Mucosa of descending colon (tissue), 3 donors: ENCODE measurements at regions not wholly inside any gene's neighbourhood (a gene's known extent, or its start where the extent isn't known, plus 50 kb on each side); places are given as distances from the start of the nearest gene placed in this dataset.

Experiments used
- ATAC-seq: fragments of 200-7000 bp; cut with Tn5 transposase; one replicate; pipeline ENCODE4 v1.9.1; 2020; ENCODE audit warnings: mild to moderate bottlenecking, moderate library complexity
- DNase-seq, 3 donors: peaks; one replicate each; pipeline ENCODE4 v3.0.0-alpha.2; 2020
- H3K36me3 ChIP-seq: fragments of 200-600 bp; one replicate; pipeline ENCODE4 v1.8.0; 2021; ENCODE audit warnings: low read depth, mild to moderate bottlenecking
- H3K4me1 ChIP-seq: fragments of 200-600 bp; one replicate; pipeline ENCODE4 v1.8.0; 2021; ENCODE audit warnings: low read depth, mild to moderate bottlenecking
- H3K4me3 ChIP-seq: fragments of 200-600 bp; one replicate; pipeline ENCODE4 v1.8.0; 2021; ENCODE audit warnings: mild to moderate bottlenecking
- H3K9me3 ChIP-seq: fragments of 200-600 bp; one replicate; pipeline ENCODE4 v1.8.0; 2021; ENCODE audit warnings: mild to moderate bottlenecking
- intact Hi-C, 2 donors: fragments of 100-400 bp; cut with DNase I in 1 of 2; cut with micrococcal nuclease in 1 of 2; formaldehyde crosslinking; loops; one replicate each; pipeline versions ENCODE4 v1.11.0 to v1.11.1; 2022; cut with DNase I, micrococcal nuclease
- TF ChIP-seq, protein P1 (sequence below): fragments of 200-600 bp; IDR thresholded peaks from one replicate; pipeline ENCODE4 v1.8.0; 2022; ENCODE audit warnings: antibody characterized with exemption, mild to moderate bottlenecking
- donor health status: DM: no; HTN: no; CAD: no; lungs with moderate emphysema.
- donor health status: DM: no; HTN: no; CAD: no.
- donor health status: DM: no; HTN: yes; CAD: no.

DNA sequence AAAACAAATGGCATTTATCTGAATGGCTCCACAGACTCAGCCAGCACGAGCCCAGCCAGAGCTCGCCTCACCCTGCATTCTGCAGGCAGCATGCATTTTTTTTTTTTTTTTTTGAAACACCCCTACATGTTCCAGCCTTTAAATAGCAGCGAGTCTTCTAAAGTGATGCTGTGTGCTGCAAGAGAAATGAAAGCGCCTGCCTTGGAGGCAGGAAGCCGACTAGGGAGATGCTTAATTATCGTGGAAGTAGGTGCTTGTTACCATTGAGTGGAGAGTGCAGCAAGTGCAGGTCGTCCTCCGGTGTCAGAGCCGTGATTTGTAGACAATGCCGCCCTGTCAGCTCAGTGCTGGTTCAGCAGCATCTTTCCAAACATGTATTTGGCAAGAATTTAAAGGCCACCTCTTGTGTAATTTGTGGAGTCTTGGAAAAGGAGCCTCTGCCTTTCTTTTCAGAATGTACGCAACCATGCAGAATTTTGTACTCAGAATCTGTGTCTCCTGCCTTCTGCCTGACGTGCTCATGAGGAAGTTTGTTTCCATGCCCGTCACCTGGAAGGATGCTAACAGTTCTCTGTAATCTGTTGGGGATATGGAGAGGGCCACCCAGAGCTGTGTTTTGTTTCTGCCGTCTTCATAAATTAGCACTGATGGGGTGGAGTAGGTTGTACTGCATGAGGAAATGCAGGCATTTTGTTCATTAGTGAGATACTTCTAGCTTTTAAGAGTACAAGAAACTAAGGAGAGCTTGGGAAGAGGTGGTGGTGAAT is 345.9 kb upstream of the RGS6 start:
- TF ChIP-seq, protein P1, sequence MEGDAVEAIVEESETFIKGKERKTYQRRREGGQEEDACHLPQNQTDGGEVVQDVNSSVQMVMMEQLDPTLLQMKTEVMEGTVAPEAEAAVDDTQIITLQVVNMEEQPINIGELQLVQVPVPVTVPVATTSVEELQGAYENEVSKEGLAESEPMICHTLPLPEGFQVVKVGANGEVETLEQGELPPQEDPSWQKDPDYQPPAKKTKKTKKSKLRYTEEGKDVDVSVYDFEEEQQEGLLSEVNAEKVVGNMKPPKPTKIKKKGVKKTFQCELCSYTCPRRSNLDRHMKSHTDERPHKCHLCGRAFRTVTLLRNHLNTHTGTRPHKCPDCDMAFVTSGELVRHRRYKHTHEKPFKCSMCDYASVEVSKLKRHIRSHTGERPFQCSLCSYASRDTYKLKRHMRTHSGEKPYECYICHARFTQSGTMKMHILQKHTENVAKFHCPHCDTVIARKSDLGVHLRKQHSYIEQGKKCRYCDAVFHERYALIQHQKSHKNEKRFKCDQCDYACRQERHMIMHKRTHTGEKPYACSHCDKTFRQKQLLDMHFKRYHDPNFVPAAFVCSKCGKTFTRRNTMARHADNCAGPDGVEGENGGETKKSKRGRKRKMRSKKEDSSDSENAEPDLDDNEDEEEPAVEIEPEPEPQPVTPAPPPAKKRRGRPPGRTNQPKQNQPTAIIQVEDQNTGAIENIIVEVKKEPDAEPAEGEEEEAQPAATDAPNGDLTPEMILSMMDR = no peak
- Histone ChIP-seq H3K9me3 (no peaks in the 10 kb centered on the region), H3K4me1 (no peaks in the 10 kb centered on the region), H3K4me3 (no peak overlapping the region), H3K36me3 (no peaks in the 10 kb centered on the region)
- ATAC-seq (no peak), DNase-seq (no peak)
- intact Hi-C loops = no loop called here

DNA sequence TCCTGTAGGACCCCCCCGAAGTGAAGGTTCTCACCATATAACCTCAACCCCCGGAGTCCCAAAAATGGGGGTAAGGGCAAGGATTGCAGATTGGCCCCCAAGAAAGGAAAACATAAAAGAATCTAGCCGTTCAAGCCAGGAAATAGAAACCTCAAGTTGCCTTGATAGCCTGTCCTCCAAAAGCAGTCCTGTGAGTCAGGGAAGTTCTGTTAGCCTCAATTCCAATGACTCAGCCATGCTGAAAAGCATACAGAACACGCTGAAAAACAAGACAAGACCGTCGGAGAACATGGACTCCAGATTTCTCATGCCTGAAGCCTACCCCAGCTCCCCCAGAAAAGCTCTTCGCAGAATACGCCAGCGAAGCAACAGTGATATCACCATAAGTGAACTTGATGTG is 344.2 kb upstream of the RGS6 start:
- DNase-seq (no peak), ATAC-seq (no peak)
- Histone ChIP-seq H3K4me1 (no peaks in the 10 kb centered on the region), H3K4me3 (no peak overlapping the region), H3K36me3 (no peaks in the 10 kb centered on the region), H3K9me3 (no peaks in the 10 kb centered on the region)
- intact Hi-C loops = no loop called here
- TF ChIP-seq, protein P1 = no peak

DNA sequence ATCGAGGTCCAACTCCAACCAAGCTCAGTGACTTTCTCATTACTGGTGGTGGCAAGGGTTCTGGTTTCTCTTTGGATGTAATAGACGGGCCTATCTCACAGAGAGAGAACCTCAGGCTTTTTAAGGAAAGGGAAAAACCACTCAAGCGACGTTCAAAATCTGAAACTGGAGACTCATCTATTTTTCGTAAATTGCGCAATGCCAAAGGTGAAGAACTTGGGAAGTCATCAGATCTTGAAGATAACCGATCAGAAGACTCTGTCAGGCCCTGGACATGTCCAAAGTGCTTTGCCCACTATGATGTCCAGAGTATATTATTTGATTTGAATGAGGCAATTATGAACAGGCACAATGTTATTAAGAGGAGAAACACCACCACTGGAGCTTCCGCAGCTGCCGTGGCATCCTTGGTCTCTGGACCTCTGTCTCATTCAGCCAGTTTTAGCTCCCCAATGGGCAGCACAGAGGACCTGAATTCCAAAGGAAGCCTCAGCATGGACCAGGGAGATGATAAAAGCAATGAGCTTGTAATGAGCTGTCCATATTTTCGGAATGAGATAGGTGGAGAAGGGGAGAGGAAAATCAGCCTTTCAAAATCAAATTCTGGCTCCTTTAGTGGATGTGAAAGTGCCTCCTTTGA is 343.5 kb upstream of the RGS6 start:
- intact Hi-C loops = no loop called here
- Histone ChIP-seq H3K36me3 (no peaks in the 10 kb centered on the region), H3K9me3 (no peaks in the 10 kb centered on the region), H3K4me1 (no peaks in the 10 kb centered on the region), H3K4me3 (no peak overlapping the region)
- TF ChIP-seq, protein P1 = no peak
- no peak for DNase-seq
- no peak for ATAC-seq

DNA sequence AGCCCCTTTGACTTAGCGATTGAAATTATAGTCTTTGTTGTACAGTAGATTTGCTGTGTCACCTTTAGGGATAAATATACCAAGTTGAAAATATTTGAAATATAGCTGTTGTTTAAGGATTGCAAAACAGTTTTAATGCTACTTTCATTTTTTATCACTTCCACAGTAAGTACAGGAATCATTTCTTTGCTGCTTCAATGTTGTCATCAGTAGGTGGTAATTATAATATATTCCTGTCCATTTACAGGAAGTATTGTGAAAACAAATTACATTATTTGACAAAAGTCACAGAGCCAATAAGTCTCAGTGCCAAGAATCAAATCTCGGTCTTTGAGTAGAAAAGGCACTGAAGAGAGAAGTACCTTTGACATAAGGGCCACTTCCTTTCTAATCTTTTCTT is 342.6 kb upstream of the RGS6 start:
- Histone ChIP-seq H3K36me3 (no peaks in the 10 kb centered on the region), H3K4me3 (no peak overlapping the region), H3K9me3 (no peaks in the 10 kb centered on the region), H3K4me1 (no peaks in the 10 kb centered on the region)
- ATAC-seq (no peak), DNase-seq (no peak)
- intact Hi-C loops = no loop called here
- TF ChIP-seq, protein P1 = no peak

DNA sequence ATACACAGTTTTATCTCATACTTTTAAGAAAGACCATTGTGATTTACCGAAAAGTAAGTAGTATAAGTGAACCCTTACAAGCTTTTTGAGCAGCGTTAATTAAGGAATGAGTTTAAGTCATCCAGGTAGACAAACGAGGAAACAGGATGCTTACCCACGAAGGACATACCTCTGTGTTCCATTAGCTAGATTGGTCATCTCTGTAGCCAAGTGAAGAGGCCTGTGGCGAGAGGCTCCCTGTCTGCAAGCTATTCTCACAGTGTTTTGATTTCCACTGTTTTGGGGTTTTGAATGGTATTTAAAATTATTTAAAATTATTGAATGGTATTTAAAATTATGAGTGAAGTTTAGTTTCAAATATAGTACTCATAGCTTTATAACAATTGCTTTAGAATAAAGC is 342.1 kb upstream of the RGS6 start:
- H3K4me1 ChIP-seq = no peaks in the 10 kb centered on the region
- H3K9me3 ChIP-seq = no peaks in the 10 kb centered on the region
- no peak overlapping the region for H3K4me3 ChIP-seq
- intact Hi-C loops = no loop called here
- no peaks in the 10 kb centered on the region for H3K36me3 ChIP-seq
- ATAC-seq = no peak
- TF ChIP-seq, protein P1 = no peak
- DNase-seq = no peak
